Stimulated activated CD4-positive, alpha-beta T cell treated with anti-CD3 and anti-CD28 coated beads, Interleukin-2, amount 100 ng/mL, for 24 hours (primary cell): ENCODE measurements at regions not wholly inside any gene's neighbourhood (a gene's known extent, or its start where the extent isn't known, plus 50 kb on each side); places are given as distances from the start of the nearest gene placed in this dataset.

ENCODE experiments used
- DNase-seq, 2 donors: peaks; one replicate each; pipeline ENCODE4 v3.0.0-alpha.2; 2020

DNA sequence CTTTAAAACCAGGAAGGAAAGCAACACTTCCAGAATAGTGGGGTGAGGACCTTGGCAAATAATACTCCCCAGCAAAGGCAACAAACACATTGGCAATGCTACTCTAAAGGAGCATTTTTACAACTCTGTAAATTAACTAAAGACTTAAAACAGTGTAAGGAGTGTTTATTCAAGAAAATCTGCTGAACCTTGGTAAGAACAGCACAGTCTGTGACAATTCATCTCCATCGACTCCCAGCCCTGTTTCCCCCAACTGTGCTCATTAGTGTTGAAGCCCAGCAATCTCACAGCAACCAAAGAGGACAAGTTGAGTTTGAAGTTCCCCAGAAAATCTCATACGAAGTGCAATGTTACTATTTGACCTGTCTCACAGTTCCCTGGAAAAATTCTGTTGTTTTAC is 884.9 kb downstream of the C6orf118 start:
- DNase-seq: no peak

DNA sequence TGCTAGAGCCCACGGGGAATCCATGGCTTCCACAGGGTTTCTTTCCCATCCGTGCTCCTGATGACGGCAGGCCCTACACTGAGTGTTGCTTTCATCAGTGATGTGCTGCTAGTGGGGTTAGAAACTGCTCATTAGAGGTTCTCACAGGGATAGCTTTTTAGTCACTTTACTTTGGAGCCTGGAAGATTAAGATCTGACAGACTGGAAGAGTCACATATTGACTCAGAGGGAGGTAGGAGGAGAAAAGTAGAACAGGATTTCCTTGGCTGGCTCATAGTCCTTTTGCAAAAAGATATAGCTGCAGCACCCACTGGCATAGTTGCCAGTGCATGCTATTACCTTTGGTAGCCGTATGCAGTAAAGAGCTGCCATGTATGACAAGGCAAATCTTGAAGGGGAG is 890.3 kb downstream of the C6orf118 start:
- DNase-seq: no peak

DNA sequence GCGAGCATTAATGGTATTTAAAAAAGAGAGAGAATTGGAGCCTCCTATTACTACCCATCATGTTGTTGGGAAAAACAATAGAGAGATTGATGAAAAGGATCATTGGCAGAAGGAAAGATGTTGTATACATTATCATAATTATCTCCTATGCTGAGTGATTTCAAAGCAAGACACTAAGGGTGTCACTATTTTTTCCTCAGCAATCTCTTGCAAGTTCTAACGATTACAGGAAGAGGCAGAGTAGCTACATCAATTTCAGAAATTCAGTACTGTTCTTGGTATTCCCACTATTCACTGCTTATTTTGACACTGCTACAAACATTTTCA is 891.2 kb downstream of the C6orf118 start:
- DNase-seq: no peak

DNA sequence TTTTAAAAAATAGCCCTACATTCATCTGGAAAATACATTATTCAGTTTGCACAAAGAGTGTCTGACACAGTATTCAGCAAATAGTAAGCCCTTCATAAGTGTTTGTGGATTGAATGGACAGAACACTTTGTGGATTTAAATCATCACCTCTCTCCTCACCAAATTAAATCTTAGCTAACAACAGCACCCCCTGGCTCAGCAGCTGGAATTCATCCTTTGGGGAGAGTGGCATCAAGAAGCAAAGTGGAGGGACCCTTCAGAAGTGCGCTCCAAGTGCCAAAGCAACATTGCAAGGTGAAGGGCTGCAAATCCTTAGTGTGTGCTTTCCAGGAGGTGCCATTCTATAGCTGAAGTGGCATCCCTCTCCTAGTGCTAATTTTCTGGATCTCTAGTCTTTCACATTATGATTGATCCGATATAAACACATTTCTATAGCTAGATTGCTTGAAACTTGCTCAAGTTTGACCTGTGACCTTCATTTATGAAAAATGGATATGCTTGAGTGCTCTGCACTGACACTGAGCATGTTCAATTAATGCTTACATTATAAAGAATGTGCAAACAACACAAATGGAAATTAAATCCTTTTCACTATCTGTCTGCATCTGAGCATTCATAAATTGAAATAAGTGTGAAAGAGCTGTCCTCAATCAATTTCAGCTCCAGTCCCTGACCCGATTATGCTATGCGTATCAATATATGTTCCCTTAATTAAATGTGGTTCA is 891.7 kb downstream of the C6orf118 start:
- DNase-seq: no peak

DNA sequence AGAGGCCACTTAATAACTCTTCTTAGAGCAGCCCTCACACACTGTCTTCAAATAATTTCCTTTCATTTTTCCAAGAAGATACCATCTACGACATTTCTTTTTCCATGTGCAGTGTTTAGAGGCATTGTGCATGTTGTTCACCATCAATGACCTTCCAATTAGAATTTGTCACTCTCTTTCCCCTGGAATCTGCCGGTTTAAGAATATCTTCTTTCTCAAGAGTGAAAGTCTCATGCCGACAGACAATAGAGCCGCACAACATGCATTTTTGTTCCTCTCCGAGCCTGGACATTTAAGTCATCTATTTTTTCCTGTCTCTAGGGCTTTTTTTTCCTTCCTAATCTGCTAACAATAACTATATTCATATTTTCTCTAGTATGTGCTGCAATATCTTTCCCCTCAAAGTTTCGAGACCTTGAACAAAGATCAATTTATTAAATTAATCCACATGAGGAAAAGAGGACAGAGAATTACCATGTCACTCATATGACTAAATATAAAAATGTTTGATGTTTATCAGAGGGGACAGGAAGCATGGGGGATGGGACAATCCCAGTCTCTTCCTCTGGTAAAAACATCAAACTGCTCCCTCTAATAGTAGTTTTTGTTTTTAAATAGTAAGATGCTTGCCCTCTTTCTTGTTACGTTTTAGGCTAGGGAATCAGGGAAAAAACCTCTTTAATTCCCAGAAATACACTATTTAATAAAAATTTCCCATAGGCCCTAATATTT is 893.4 kb downstream of the C6orf118 start:
- no peak for DNase-seq

DNA sequence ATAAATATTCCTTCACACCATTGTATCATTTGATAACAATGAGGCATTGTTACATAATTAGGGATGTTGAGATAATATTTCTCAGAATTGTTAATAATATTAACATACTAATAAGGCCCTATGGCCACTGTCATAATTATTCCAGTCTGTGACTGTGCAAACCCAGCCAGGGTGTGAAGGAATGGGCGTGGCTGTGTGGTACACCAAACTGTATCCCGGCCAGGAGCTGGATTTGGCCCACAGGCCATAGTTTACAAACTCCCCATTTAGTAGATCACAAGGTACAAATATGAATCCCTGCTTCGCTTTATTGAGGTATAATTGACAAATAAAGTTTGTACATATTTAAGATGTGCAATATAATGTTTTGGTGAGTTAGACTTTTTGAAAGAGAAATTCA is 894.7 kb downstream of the C6orf118 start:
- no peak for DNase-seq

DNA sequence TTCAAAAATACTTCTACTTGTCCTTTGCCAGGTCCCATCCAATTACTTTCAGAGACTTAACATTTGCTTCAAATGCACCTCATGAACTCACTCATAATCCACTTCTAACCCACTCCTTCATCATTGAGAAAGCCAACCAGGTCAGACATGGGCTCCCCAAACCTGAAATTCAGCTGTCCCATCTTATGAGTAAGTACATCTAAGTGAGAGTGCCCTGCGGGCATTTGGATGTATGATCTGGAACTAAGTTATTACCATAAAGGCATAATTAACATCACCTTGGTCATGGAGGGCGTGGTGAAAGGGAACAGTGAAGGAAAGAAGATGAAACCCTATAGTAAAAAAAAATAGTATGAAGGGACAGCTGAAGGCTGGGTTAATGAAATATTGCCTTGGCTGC is 896.8 kb downstream of the C6orf118 start:
- DNase-seq: no peak

DNA sequence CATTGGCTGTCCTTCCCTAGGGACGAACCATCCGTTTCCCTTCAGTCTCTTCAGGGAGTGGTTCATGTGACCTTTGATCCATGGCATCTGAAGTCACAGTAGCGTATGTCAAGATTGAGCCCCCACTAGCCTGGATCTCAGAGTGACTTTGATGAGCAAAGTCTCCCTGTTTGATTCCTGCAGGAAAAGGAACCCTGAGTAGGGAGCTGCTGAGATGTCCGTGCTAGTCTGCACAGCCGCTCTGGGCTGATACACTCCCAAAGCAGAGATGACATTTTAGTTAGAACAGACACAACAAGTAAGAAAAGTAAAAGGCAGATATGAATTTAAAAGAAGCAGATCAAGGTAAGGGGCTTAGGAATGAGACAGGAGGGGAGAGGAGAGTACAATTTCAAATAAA is 899.4 kb downstream of the C6orf118 start:
- no peak for DNase-seq

DNA sequence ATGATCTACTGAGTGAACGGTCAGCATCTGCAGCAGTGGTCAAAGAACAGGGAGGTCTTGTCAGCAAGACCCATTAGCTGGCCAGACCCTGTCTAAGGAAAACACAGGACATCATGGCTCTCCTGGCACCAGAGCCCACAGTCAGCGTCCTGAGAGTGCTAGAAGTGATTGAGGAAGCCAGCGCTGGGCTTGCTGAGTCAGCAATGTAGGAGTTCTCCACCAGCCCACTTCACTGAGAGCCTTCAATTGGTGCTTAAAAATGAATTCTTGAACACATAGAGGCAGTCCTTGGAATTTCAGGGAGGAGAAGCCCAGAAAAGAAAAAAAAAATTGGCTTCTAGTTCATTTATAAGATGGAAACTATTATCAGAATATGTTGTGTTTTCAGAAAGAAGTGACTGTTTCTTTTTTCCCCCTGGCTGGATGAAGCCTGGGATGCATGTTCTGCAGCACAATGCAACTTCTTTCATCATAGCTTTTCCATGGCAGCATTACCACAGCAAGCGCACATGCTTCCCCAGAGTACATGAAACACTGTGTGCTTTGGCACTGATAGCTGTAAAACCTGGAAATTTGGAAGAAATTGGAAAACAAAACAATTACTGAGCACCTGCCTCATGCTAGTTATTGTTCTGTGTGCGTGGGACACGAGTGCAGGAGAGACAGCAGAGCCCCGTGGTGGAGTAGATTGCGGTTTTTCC is 899.9 kb downstream of the C6orf118 start:
- no peak for DNase-seq

DNA sequence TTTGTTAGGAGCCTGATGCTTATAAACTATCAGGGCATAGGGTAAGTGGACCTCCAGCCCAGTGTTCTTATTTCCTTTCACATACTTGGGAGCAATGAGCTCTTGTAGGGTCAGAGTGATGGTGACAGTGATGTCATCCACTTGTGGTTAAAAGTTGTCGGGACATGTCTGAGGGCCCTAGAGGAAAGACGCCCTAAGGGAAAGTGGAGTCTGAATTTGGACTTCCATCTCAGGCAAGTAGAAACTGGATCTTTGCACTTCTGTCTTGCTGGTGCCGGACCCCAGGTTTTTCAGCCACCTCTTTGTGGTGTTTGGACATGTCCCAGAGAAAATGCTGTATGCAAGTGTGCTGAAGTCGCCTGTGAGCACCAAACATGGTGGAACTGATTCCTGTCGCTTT is 900.5 kb downstream of the C6orf118 start:
- no peak for DNase-seq

DNA sequence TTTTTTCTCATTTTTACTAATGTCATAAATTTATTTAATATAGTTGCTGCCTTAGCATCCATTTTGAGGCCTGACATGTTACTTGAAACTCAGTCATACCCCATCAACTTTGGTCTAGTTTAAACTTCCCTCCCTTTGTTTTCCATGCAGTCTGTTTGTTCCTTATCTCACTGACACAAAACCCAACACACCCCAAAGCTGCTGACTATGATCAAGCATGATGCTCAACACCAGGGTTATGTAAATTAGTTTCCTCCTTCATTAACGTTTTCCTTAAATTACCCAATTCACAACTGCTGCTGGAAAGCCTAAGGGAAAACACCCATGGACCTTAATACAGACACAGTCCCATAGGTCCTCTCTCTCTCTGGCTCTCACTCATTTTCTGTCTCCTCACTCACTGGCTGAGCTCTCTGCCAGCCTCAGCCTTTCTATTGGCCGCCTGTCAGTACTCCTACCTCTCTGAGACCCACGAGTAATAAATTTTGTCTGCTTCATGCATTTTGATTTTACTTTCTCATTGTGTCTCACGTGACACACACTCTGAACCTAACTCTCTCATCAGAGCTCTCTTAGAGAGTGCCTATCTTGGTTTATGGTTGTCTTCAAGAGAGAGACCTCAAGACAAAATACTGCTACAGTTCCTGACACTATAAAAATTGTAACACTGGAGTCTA is 904.5 kb downstream of the C6orf118 start:
- DNase-seq: no peak

DNA sequence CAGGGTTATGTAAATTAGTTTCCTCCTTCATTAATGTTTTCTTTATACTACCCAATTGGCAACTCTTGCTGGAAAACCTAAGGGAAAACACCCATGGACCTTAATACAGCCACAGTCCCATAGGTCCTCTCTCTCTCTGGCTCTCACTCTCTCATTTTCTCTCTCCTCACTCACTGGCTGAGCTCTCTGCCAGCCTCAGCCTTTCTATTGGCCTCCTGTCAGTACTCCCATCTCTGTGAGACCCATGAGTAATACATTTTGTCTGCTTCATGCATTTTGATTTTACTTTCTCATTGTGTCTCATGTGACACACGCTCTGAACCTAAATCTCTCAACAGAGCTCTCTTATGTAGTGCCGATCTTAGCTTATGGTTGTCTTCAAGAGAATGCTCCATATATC is 907.5 kb downstream of the C6orf118 start:
- DNase-seq: no peak

DNA sequence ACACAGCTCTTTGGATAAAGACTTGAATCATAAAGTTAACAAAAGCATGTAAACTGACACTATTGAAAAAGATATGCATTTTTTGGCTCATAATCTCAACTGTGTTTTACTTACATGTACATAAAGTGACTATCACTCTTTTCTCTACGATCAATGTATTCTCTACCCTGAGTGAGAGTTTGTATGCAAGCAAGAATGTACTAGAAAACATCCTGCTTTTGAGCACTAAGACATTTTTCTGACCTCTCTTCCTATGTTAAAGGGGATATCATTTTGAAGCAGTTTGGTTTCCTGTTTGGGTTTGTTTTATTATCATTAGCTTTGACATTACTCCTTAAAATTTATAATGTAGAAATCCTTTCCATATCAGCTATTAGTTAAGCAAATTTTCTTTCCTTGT is 910.8 kb downstream of the C6orf118 start:
- no peak for DNase-seq

DNA sequence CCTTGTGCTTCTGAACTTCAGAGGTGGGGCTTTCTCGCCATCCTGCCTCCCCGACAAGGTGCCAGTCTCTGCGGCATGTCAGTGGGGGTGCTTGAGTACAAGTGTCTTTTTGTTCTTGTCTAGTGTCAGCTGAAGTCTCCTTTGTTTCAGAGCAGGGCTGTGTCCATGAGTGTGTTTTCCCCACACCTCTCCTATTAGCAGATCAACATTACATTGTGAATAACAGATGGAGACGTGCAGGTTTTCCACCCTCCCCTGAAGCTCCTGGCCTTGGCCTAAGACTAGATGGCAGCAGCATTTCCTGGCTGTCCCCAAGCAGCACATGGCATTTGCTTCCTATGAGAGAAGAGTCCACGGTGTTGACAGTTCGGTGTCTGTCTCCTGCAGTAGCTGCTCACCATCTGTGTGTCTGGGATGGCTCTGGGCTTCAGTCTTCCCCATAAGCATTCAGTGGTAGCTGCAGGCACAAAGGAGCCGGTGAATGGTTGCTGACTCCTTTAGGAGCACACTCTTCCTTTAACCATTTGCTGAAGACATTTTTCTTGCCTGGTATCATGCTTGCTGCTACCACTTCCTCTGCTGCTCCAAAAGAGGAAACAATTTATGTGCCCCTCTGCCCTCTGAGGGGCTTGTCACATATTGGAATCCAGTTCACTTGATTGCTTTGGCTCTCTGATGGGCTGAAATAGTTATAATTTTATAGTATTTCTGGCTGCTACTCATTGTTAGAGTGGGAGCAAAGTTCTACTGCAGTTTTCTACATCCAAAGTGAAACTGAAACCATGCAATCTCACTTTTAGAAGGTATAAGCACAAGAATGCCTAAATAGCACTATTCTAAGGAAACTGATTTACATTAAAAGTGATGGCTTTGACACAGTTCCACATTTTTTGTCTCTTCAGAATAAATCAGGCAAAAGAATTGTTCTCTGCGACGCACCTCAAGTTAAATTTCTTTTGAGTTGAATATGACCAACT is 913.0 kb downstream of the C6orf118 start:
- no peak for DNase-seq

DNA sequence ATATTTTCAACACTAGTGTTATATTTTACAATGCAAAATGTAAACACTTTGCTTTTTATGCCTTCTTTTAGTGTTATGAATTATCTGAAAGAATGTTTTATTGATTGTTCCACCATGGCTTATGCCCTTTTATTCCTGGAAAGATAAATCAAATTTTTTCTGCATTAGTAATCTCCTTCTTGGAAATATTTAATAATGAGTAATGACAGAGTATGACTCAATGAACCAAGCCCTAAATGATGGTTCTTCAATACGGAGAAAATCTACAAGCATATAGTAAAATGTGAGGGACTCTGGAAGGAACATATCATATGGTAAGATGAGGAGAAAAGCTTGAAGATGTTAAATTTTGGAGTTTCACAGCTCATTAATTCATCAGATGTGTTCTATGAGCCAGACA is 929.6 kb downstream of the C6orf118 start:
- no peak for DNase-seq

DNA sequence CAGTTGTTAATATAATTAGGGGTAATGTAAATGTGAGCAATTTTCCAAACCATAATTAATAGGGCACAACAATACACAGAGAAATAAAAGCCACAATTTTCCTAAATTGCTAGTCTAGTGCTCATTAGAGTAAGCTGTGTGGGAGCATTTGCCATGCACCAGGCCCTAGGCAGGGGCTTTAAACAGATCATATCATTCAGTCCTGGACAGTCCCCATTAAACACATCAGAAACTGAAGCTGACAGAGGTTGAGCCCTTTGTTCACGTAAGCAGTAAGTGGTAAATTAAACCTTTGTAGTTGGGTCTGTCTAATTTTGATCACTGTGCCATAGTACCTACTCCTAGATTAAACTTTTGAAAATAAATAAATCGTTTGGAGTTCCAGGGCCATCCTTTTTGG is 931.1 kb downstream of the C6orf118 start:
- no peak for DNase-seq

DNA sequence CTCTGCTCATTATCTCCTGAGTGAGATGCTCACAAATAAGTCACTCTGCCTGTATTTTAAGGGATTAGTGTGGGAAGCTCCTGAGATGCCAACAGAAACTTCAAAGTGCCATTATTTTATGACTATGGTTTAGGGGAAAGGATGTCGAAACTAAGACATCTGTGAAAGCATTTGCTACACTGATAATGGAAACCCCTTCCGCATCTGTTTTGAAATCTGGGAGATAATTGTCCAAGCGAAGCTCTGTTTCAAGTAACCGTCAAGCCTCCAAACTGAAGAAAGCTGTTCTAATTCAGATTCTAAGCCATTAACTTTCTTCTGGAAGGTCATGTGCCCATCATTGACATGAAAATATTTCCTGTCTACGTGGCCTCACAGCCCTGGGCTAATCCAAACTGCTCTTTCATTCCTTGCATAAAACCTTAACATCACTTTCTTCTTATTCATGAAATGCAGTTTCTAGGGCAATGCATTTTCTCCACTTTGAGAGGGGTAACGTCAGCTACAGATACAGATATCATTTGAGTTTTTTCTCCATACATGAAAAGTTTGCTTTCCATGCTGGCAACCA is 932.0 kb downstream of the C6orf118 start:
- no peak for DNase-seq

DNA sequence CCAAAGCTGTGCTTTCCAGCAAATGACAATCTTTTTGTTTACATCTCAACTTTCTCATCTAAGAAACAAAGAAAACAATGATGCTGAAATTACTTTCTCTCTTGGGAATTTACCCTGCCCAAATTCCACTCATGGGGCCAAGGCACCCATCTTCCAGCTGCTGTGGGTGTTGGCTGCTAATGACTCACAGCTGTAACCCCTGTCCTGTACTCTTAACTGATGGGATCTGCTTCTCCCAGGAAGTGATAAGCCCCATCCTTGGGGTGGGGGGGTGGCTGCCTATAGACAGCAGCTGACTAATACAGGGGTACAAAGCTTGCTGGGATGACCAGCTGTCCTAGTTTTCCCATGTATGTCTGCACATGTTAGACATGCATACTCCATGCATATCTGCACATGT is 938.6 kb downstream of the C6orf118 start:
- DNase-seq: no peak

DNA sequence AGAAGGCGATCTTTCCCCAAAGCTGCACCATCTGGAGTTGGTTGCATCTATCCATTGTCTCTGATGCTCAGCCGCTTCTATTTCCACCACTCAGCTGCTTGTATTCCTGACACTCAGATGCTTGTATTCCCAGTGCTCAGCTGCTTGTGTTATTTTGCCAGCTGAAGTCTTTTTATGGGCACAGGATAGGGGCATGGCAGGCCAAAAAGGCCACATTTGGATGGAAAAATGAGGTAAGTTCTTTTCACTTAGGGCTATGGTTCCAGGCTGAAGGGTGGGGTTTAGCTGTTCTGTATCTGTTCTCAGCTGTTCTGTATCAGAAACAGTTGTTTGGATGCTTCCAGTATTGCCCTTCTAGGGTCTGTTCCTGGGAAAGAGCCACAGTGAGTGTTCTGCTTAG is 944.9 kb downstream of the QKI start:
- DNase-seq: no peak

DNA sequence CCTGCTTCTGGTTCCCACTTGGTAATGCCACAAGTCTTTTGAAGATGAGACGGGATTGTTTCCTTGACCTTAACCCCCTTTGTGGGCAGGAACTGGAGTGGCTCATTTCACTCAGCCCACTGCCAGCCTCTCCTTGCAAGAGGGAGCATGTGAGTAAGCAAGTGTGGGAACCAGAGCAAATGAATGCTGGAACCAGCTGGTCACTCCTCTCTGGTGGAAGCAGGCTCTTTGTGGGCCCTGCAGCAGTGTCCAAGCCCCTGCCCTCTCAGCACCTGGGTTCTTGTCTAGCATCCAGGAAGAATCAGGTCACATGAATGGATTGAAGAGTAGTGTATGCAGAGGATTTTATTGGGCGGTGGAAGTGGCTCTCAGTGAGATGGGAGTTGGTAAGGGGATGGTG is 944.5 kb downstream of the QKI start:
- no peak for DNase-seq

DNA sequence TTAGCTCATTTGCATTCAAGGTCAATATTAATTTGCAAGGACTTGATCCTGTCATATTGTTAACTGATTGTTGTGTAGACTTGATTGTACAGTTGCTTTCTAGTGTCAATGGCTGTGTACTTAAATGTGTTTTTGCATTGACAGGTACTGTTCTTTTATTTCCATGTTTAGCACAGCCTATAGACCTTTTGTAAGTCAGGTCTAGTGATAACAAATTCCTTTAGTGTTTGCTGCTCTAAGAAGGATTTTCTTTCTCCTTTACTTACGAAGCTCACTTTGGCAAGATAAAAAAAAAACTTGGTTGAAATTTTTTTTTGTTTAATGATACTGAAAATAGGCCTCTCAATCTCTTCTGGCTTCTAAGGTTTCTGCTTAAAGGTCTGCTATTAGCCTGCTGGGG is 942.3 kb downstream of the QKI start:
- DNase-seq: no peak

DNA sequence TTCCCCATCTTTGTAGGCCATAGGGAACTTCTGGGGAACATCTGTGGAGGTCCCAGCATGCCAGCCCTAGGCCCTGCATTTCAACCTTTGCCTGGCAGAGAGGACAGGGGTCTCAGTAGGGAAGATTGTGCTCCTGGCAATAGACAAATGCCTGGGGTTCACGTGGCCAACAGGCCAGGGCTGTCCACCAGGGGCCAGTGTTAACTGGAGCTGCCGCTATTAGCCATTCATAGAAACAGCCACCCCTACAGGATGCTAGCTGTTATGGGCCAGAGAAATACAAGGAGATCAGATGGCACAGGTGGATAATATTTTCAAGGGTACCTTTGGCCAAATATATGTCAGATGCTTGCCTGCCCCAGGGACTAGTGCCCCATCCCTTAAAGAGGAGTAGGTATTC is 932.9 kb downstream of the QKI start:
- DNase-seq: no peak
